BJ (cell line): ENCODE measurements at regions not wholly inside any gene's neighbourhood (a gene's known extent, or its start where the extent isn't known, plus 50 kb on each side); places are given as distances from the start of the nearest gene placed in this dataset.

Source experiments
- CTCF ChIA-PET: fragments of 350-600 bp; formaldehyde crosslinking; extraction: SDS; loops from one replicate; lab custom pipeline; 2021; ENCODE audit warnings: antibody characterized with exemption, inconsistent platforms; lab: Yijun Ruan, JAX
- POLR2A ChIA-PET: fragments of 300-600 bp; sonication (Branson Sonifier 250); formaldehyde crosslinking; extraction: SDS; loops from one replicate; lab custom pipeline; 2021; ENCODE audit warnings: antibody characterized with exemption; lab: Charles Lee
- DNase-seq: peaks from one replicate; pipeline ENCODE4 v3.0.0-alpha.2; 2011; ENCODE audit warnings: low read depth
- H3K27me3 ChIP-seq: 2 replicates; pipeline ENCODE4 v1.6.0; 2011; ENCODE audit warnings: low read length; ENCODE audit not compliant: control insufficient read depth, insufficient read depth
- H3K36me3 ChIP-seq: 2 replicates; pipeline ENCODE4 v1.5.1; 2011; ENCODE audit warnings: low read length; ENCODE audit not compliant: control insufficient read depth, insufficient read depth
- H3K4me3 ChIP-seq: 2 replicates; pipeline ENCODE4 v1.5.1; 2011; ENCODE audit warnings: low read depth, mild to moderate bottlenecking, control low read depth, low read length
- CTCF ChIP-seq: IDR thresholded peaks from 2 replicates; pipeline ENCODE4 v1.5.1; 2011; ENCODE audit warnings: low read depth, mild to moderate bottlenecking, control low read depth, inconsistent platforms, low read length, moderate library complexity; ENCODE audit not compliant: insufficient read depth

- TF ChIP-seq CTCF = no peak
- ChIA-PET CTCF (interaction anchor here (1.0 to 1.4 kb wide), 2 partner anchors 44 to 222 kb away, joined by 3 read pairs; no protein-coding TSS in a partner anchor), POLR2A (interaction anchor here (0.6 kb wide), 1 partner anchor 11 kb away, joined by 3 read pairs; no protein-coding TSS in a partner anchor)
Observed at GRCh38 chr11:112366012-112366411, 105.4 kb upstream of the PLET1 start.

GRCh38 chr11:112366777-112367176 lies 106.1 kb upstream of the PLET1 start:
- no peak for TF ChIP-seq CTCF
- DNase-seq = peak; percentile 17
- H3K4me3 ChIP-seq = no peak overlapping the region
- no peaks in the 10 kb centered on the region for H3K36me3 ChIP-seq
- POLR2A ChIA-PET = no interaction called here
- H3K27me3 ChIP-seq = no peaks in the 10 kb centered on the region
- CTCF ChIA-PET = interaction anchor here (1.4 kb wide), 1 partner anchor 222 kb away, joined by 3 read pairs; no protein-coding TSS in a partner anchor

More at GRCh38 chr11:112366012-112366411, 105.4 kb upstream of the PLET1 start:
- Histone ChIP-seq H3K27me3 (no peaks in the 10 kb centered on the region), H3K4me3 (no peak overlapping the region), H3K36me3 (no peaks in the 10 kb centered on the region)
- DNase-seq = no peak

GRCh38 chr11:112367461-112367860 lies 106.8 kb upstream of the PLET1 start:
- Histone ChIP-seq H3K4me3 (no peak overlapping the region), H3K27me3 (no peaks in the 10 kb centered on the region), H3K36me3 (no peaks in the 10 kb centered on the region)
- no peak for TF ChIP-seq CTCF
- CTCF ChIA-PET = no interaction called here
- no peak for DNase-seq
- POLR2A ChIA-PET = no interaction called here

- POLR2A ChIA-PET = no interaction called here
- CTCF ChIA-PET = interaction anchor here (0.7 kb wide), 1 partner anchor 83 kb away, joined by 3 read pairs; no protein-coding TSS in a partner anchor
- no peak for DNase-seq
- no peaks in the 10 kb centered on the region for H3K36me3 ChIP-seq
- no peak for TF ChIP-seq CTCF
- no peaks in the 10 kb centered on the region for H3K27me3 ChIP-seq
- H3K4me3 ChIP-seq = no peak overlapping the region
Observed at GRCh38 chr11:112367895-112368294, 107.2 kb upstream of the PLET1 start.

GRCh38 chr11:112368381-112368780 lies 107.7 kb upstream of the PLET1 start:
- CTCF ChIA-PET = interaction anchor here (0.7 kb wide), 1 partner anchor 84 kb away, joined by 3 read pairs; no protein-coding TSS in a partner anchor
- Histone ChIP-seq H3K27me3 (no peaks in the 10 kb centered on the region), H3K36me3 (no peaks in the 10 kb centered on the region), H3K4me3 (no peak overlapping the region)
- DNase-seq = no peak
- POLR2A ChIA-PET = no interaction called here
- TF ChIP-seq CTCF = no peak
